ENCODE measurements at regions not wholly inside any gene's neighbourhood (a gene's known extent, or its start where the extent isn't known, plus 50 kb on each side); places are given as distances from the start of the nearest gene placed in this dataset.

GRCh38 chr22:34804604-34805003 lies 261.4 kb upstream of the ISX start:
- FAIRE-seq, result no peak
- no peak overlapping the region for H3K4me2 ChIP-seq (ENCODE audit: insufficient read depth, low read length)
- H3K27ac ChIP-seq (ENCODE audit: insufficient read depth, low read depth, low read length), result no peak overlapping the region
- dilution Hi-C loops (cut with MboI; ENCODE audit: extremely low pct_ligation_motif_present, low sequenced_read_pairs), result no loop called here
- no peak overlapping the region for H3K4me3 ChIP-seq (replicated peaks in 1 of 3; ENCODE audit: insufficient read depth in 1 of 3, low read depth in 1 of 3, low read length in 3 of 3)
- H3K9me1 ChIP-seq (replicated peaks; ENCODE audit: control insufficient read depth, extremely low read depth, insufficient read depth, low read length), result no peaks in the 10 kb centered on the region
- DNase-seq (ENCODE audit: low read depth, low spot score), result no peak
- intact Hi-C loops (cut with micrococcal nuclease), result no loop called here
- no peaks in the 10 kb centered on the region for H3K36me3 ChIP-seq (ENCODE audit: control insufficient read depth in 2 of 2, extremely low read depth in 1 of 2, insufficient read depth in 2 of 2, low read length in 2 of 2)
- H3K4me1 ChIP-seq (ENCODE audit: control insufficient read depth, extremely low read depth, insufficient read depth, low read length), result no peaks in the 10 kb centered on the region
- no peak for TF ChIP-seq POLR2AphosphoS5 (IDR thresholded peaks at IDR 0.05; ENCODE audit: insufficient read depth, low read depth, low read length)
- no peak for TF ChIP-seq POLR2A (IDR thresholded peaks at IDR 0.05; ENCODE audit: low read depth, low read length)
- TF ChIP-seq MAX (IDR thresholded peaks at IDR 0.05; ENCODE audit: insufficient read depth, insufficient read length), result no peak
- no peak for TF ChIP-seq MYC (IDR thresholded peaks at IDR 0.05; ENCODE audit: low read depth, low read length)
- no peak for TF ChIP-seq GATA2 (IDR thresholded peaks at IDR 0.05; ENCODE audit: insufficient read depth, insufficient read length, low read depth, low read length)
- TF ChIP-seq EZH2 (IDR thresholded peaks at IDR 0.05; ENCODE audit: borderline replicate concordance, low read depth, low read length, severe bottlenecking), result no peak
- TF ChIP-seq JUN (IDR thresholded peaks at IDR 0.05; ENCODE audit: borderline replicate concordance, insufficient read depth, insufficient read length, low read depth), result no peak
- TF ChIP-seq FOS (IDR thresholded peaks at IDR 0.05; ENCODE audit: borderline replicate concordance, insufficient read depth, low read length), result no peak
- H4K20me1 ChIP-seq (replicated peaks; ENCODE audit: control insufficient read depth, extremely low read depth, insufficient read depth, low read length), result no peaks in the 10 kb centered on the region
- CTCF ChIA-PET, result no interaction called here
- H3K27me3 ChIP-seq (ENCODE audit: control insufficient read depth in 2 of 2, insufficient read depth in 2 of 2, low read length in 2 of 2), result no peaks in the 10 kb centered on the region
- H2AFZ ChIP-seq (ENCODE audit: low read depth, low read length), result no peak overlapping the region
- no peak overlapping the region for H3K9ac ChIP-seq (replicated peaks; ENCODE audit: extremely low read depth, insufficient read depth, low read length)
- H3K79me2 ChIP-seq (ENCODE audit: control insufficient read depth, insufficient read depth, low read length), result no peaks in the 10 kb centered on the region
- BruUV-seq (replicated peaks), result no TSS peak
- H3K9me3 ChIP-seq (replicated peaks; ENCODE audit: control insufficient read depth, insufficient read depth, low read length), result peaks cover 9% of the 10 kb centered on the region
- POLR2A ChIA-PET, result no interaction called here

DNA sequence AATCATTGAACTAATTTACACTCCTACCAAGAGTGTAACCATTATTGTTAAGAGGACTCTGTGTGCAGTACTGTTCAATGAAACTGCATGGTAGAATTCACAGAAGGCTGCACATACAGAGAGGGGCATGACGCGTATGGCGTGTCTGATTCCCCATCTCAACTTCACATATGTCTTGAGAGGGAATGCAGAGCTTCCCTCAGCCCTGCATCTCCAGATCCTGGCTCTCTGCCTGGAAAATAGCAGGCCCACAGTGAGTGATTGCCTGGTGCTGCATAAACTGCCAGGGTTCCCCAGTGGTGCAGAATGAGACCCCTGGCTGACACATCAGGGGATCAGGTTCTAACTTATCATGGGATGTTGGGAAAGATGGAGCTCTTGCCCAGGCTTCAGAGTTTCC lies 260.2 kb upstream of the ISX start:
- H3K36me3 ChIP-seq (ENCODE audit: control insufficient read depth in 2 of 2, extremely low read depth in 1 of 2, insufficient read depth in 2 of 2, low read length in 2 of 2), result no peaks in the 10 kb centered on the region
- DNase-seq (ENCODE audit: low read depth, low spot score) (no peak), FAIRE-seq (no peak)
- H3K27me3 ChIP-seq (ENCODE audit: control insufficient read depth in 2 of 2, insufficient read depth in 2 of 2, low read length in 2 of 2), result no peaks in the 10 kb centered on the region
- H2AFZ ChIP-seq (ENCODE audit: low read depth, low read length), result no peak overlapping the region
- no peak overlapping the region for H3K9ac ChIP-seq (replicated peaks; ENCODE audit: extremely low read depth, insufficient read depth, low read length)
- no peak overlapping the region for H3K4me3 ChIP-seq (replicated peaks in 1 of 3; ENCODE audit: insufficient read depth in 1 of 3, low read depth in 1 of 3, low read length in 3 of 3)
- no peaks in the 10 kb centered on the region for H3K9me1 ChIP-seq (replicated peaks; ENCODE audit: control insufficient read depth, extremely low read depth, insufficient read depth, low read length)
- H3K9me3 ChIP-seq (replicated peaks; ENCODE audit: control insufficient read depth, insufficient read depth, low read length), result peaks cover 5% of the 10 kb centered on the region
- H4K20me1 ChIP-seq (replicated peaks; ENCODE audit: control insufficient read depth, extremely low read depth, insufficient read depth, low read length), result no peaks in the 10 kb centered on the region
- H3K79me2 ChIP-seq (ENCODE audit: control insufficient read depth, insufficient read depth, low read length), result no peaks in the 10 kb centered on the region
- intact Hi-C loops (cut with micrococcal nuclease) (no loop called here), dilution Hi-C loops (cut with MboI; ENCODE audit: extremely low pct_ligation_motif_present, low sequenced_read_pairs) (no loop called here)
- TF ChIP-seq, protein P1, sequence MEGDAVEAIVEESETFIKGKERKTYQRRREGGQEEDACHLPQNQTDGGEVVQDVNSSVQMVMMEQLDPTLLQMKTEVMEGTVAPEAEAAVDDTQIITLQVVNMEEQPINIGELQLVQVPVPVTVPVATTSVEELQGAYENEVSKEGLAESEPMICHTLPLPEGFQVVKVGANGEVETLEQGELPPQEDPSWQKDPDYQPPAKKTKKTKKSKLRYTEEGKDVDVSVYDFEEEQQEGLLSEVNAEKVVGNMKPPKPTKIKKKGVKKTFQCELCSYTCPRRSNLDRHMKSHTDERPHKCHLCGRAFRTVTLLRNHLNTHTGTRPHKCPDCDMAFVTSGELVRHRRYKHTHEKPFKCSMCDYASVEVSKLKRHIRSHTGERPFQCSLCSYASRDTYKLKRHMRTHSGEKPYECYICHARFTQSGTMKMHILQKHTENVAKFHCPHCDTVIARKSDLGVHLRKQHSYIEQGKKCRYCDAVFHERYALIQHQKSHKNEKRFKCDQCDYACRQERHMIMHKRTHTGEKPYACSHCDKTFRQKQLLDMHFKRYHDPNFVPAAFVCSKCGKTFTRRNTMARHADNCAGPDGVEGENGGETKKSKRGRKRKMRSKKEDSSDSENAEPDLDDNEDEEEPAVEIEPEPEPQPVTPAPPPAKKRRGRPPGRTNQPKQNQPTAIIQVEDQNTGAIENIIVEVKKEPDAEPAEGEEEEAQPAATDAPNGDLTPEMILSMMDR (IDR thresholded peaks at IDR 0.05; ENCODE audit: extremely low read depth in 1 of 2, insufficient read depth in 1 of 2, low read depth in 1 of 2, low read length in 2 of 2), result no peak
- no peak for TF ChIP-seq EZH2 (IDR thresholded peaks at IDR 0.05; ENCODE audit: borderline replicate concordance, low read depth, low read length, severe bottlenecking)
- no peak for TF ChIP-seq POLR2AphosphoS5 (IDR thresholded peaks at IDR 0.05; ENCODE audit: insufficient read depth, low read depth, low read length)
- no peak for TF ChIP-seq GATA2 (IDR thresholded peaks at IDR 0.05; ENCODE audit: insufficient read depth, insufficient read length, low read depth, low read length)
- no peak for TF ChIP-seq JUN (IDR thresholded peaks at IDR 0.05; ENCODE audit: borderline replicate concordance, insufficient read depth, insufficient read length, low read depth)
- no peak for TF ChIP-seq FOS (IDR thresholded peaks at IDR 0.05; ENCODE audit: borderline replicate concordance, insufficient read depth, low read length)
- TF ChIP-seq POLR2A (IDR thresholded peaks at IDR 0.05; ENCODE audit: low read depth, low read length), result no peak
- CTCF ChIA-PET, result no interaction called here
- H3K4me2 ChIP-seq (ENCODE audit: insufficient read depth, low read length), result no peak overlapping the region
- H3K4me1 ChIP-seq (ENCODE audit: control insufficient read depth, extremely low read depth, insufficient read depth, low read length), result no peaks in the 10 kb centered on the region
- no TSS peak for BruUV-seq (replicated peaks)
- POLR2A ChIA-PET, result no interaction called here
- H3K27ac ChIP-seq (ENCODE audit: insufficient read depth, low read depth, low read length), result no peak overlapping the region

Measured in endothelial cell of umbilical vein (primary cell).